Brain microvascular endothelial cell (primary cell): ENCODE measurements at regions not wholly inside any gene's neighbourhood (a gene's known extent, or its start where the extent isn't known, plus 50 kb on each side); places are given as distances from the start of the nearest gene placed in this dataset.

ENCODE experiments used
- DNase-seq: peaks from one replicate; pipeline ENCODE4 v3.0.0-alpha.2; 2020
- H3K27ac ChIP-seq: fragments of 250-450 bp; sonication (Bioruptor Pico); 2 replicates; pipeline ENCODE4 v1.5.1; 2020; ENCODE audit warnings: mild to moderate bottlenecking, moderate library complexity
- H3K27me3 ChIP-seq: fragments of 250-450 bp; sonication (Bioruptor Pico); replicated peaks from 2 replicates; pipeline ENCODE4 v1.5.1; 2020; ENCODE audit warnings: mild to moderate bottlenecking
- H3K36me3 ChIP-seq: fragments of 250-450 bp; sonication (Bioruptor Pico); replicated peaks from 2 replicates; pipeline ENCODE4 v1.5.1; 2020; ENCODE audit warnings: mild to moderate bottlenecking
- H3K4me3 ChIP-seq: 2 replicates; pipeline ENCODE4 v1.5.1; 2011; ENCODE audit warnings: low read depth, mild to moderate bottlenecking, control low read depth, low read length, moderate library complexity
- CTCF ChIP-seq: IDR thresholded peaks from 2 replicates; pipeline ENCODE4 v1.5.1; 2011; ENCODE audit warnings: low read depth, mild to moderate bottlenecking, moderate library complexity, low read length, control low read depth, inconsistent platforms; ENCODE audit errors: missing control alignments
- in situ Hi-C: cut with HindIII; loops from 2 replicates; pipeline ENCODE4 v1.10.0; 2017; ENCODE audit warnings: low sequenced_read_pairs, low pct_ligation_motif_present

- DNase-seq = no peak
- H3K27me3 ChIP-seq = no peaks in the 10 kb centered on the region
- H3K27ac ChIP-seq = no peak overlapping the region
- in situ Hi-C loops = no loop called here
- no peak for TF ChIP-seq CTCF
- H3K36me3 ChIP-seq = no peaks in the 10 kb centered on the region
- no peak overlapping the region for H3K4me3 ChIP-seq
These were observed 92.7 kb upstream of the TNC start for GRCh38 chr9:115210699-115211098.

- no peak overlapping the region for H3K4me3 ChIP-seq
- H3K27ac ChIP-seq = peak overlapping the region; percentile 59
- in situ Hi-C loops = no loop called here
- no peak for TF ChIP-seq CTCF
- H3K36me3 ChIP-seq = no peaks in the 10 kb centered on the region
- peak; percentile 74 for DNase-seq
- no peaks in the 10 kb centered on the region for H3K27me3 ChIP-seq
These were observed 93.6 kb upstream of the TNC start for GRCh38 chr9:115211413-115212124.

GRCh38 chr9:115212125-115212605, 94.2 kb upstream of the TNC start:
- Histone ChIP-seq H3K27ac (no peak overlapping the region), H3K36me3 (no peaks in the 10 kb centered on the region), H3K4me3 (no peak overlapping the region), H3K27me3 (no peaks in the 10 kb centered on the region)
- no peak for TF ChIP-seq CTCF
- no peak for DNase-seq
- in situ Hi-C loops = no loop called here

GRCh38 chr9:115212832-115213231, 94.9 kb upstream of the TNC start:
- Histone ChIP-seq H3K27me3 (no peaks in the 10 kb centered on the region), H3K27ac (no peak overlapping the region), H3K4me3 (no peak overlapping the region), H3K36me3 (no peaks in the 10 kb centered on the region)
- DNase-seq = no peak
- TF ChIP-seq CTCF = no peak
- in situ Hi-C loops = no loop called here

GRCh38 chr9:115213818-115214334, 95.9 kb upstream of the TNC start:
- in situ Hi-C loops = no loop called here
- no peak for TF ChIP-seq CTCF
- Histone ChIP-seq H3K27me3 (no peaks in the 10 kb centered on the region), H3K4me3 (no peak overlapping the region), H3K36me3 (no peaks in the 10 kb centered on the region), H3K27ac (no peak overlapping the region)
- peak; percentile 89 for DNase-seq

- Histone ChIP-seq H3K27me3 (no peaks in the 10 kb centered on the region), H3K27ac (no peak overlapping the region), H3K36me3 (no peaks in the 10 kb centered on the region), H3K4me3 (no peak overlapping the region)
- no peak for TF ChIP-seq CTCF
- DNase-seq = no peak
- in situ Hi-C loops = no loop called here
These were observed 98.9 kb upstream of the TNC start for GRCh38 chr9:115216873-115217272.
